Neural cell (in vitro differentiated cells): ENCODE measurements at regions not wholly inside any gene's neighbourhood (a gene's known extent, or its start where the extent isn't known, plus 50 kb on each side); places are given as distances from the start of the nearest gene placed in this dataset.

Experiments used
- H2AFZ ChIP-seq: fragments of 200-600, 300-800 bp; sonication (generic), shearing (Covaris generic); 2 replicates; pipeline ENCODE4 v1.6.0; 2014; ENCODE audit warnings: low read depth, mild to moderate bottlenecking, antibody characterized with exemption, low read length, moderate library complexity
- H3F3A ChIP-seq: fragments of 200-600 bp; shearing (Covaris generic); 2 replicates; pipeline ENCODE4 v1.6.1; 2016; ENCODE audit warnings: mild to moderate bottlenecking, moderate library complexity, mixed read lengths, antibody characterized with exemption, low read length; ENCODE audit not compliant: insufficient read depth, poor library complexity, severe bottlenecking
- H3K27ac ChIP-seq: fragments of 200-600, 300-800 bp; sonication (generic), shearing (Covaris generic); 2 replicates; pipeline ENCODE4 v1.5.1; 2014; ENCODE audit warnings: mild to moderate bottlenecking, low read length, moderate library complexity
- H3K27me3 ChIP-seq: fragments of 300-800, 200-600 bp; sonication (generic), shearing (Covaris generic); 2 replicates; pipeline ENCODE4 v1.6.0; 2014; ENCODE audit warnings: mild to moderate bottlenecking, low read depth, low read length, moderate library complexity; ENCODE audit not compliant: insufficient read depth
- H3K36me3 ChIP-seq: fragments of 300-800, 200-600 bp; sonication (generic), shearing (Covaris generic); 2 replicates; pipeline ENCODE4 v1.5.1; 2014; ENCODE audit warnings: mild to moderate bottlenecking, antibody characterized with exemption, low read length, moderate library complexity; ENCODE audit not compliant: insufficient read depth
- H3K4me2 ChIP-seq: fragments of 300-800, 200-600 bp; sonication (generic), shearing (Covaris generic); 2 replicates; pipeline ENCODE4 v1.6.0; 2014; ENCODE audit warnings: mild to moderate bottlenecking, low read length
- H3K4me3 ChIP-seq: fragments of 300-800, 200-600 bp; sonication (generic), shearing (Covaris generic); 2 replicates; pipeline ENCODE4 v1.5.1; 2014; ENCODE audit warnings: mild to moderate bottlenecking, low read length, moderate library complexity
- H3K79me2 ChIP-seq: fragments of 200-600 bp; shearing (Covaris generic); replicated peaks from 2 replicates; pipeline ENCODE4 v1.6.0; 2014; ENCODE audit warnings: mild to moderate bottlenecking, low read length, moderate library complexity; ENCODE audit not compliant: insufficient read depth
- H3K9ac ChIP-seq: fragments of 300-800, 200-600 bp; sonication (generic), shearing (Covaris generic); 2 replicates; pipeline ENCODE4 v1.6.1; 2016; ENCODE audit warnings: mild to moderate bottlenecking, low read length, mixed read lengths
- H3K9me2 ChIP-seq: fragments of 200-600 bp; shearing (Covaris generic); 2 replicates; pipeline ENCODE4 v1.6.1; 2016; ENCODE audit warnings: mild to moderate bottlenecking, low read length, mixed read lengths; ENCODE audit not compliant: insufficient read depth
- H3K9me3 ChIP-seq: fragments of 200-600, 300-800 bp; sonication (generic), shearing (Covaris generic); 2 replicates; pipeline ENCODE4 v1.6.1; 2016; ENCODE audit warnings: mild to moderate bottlenecking, mixed run types, low read length, moderate library complexity, mixed read lengths
- H4K20me1 ChIP-seq: fragments of 200-600 bp; shearing (Covaris generic); 2 replicates; pipeline ENCODE4 v1.6.1; 2016; ENCODE audit warnings: mild to moderate bottlenecking, mixed run types; ENCODE audit not compliant: insufficient read depth
- EP300 ChIP-seq: fragments of 450-650 bp; conservative IDR thresholded peaks from 2 replicates; pipeline ENCODE4 v1.6.1; 2014; ENCODE audit warnings: antibody characterized with exemption, mild to moderate bottlenecking, moderate library complexity; ENCODE audit not compliant: poor library complexity, severe bottlenecking
- EZH2 ChIP-seq: fragments of 200-600, 300-800 bp; shearing (Covaris generic), sonication (generic); IDR thresholded peaks from 2 replicates; pipeline ENCODE4 v1.6.1; 2014; ENCODE audit warnings: antibody characterized with exemption, low read length, borderline replicate concordance, mild to moderate bottlenecking; ENCODE audit not compliant: insufficient read depth, poor library complexity, severe bottlenecking
- MXI1 ChIP-seq: fragments of 450-650 bp; conservative IDR thresholded peaks from 2 replicates; pipeline ENCODE4 v1.6.1; 2014; ENCODE audit warnings: antibody characterized with exemption, mild to moderate bottlenecking; ENCODE audit not compliant: poor library complexity, severe bottlenecking
- POLR2AphosphoS5 ChIP-seq: IDR thresholded peaks from 2 replicates; pipeline ENCODE4 v1.6.1; 2012
- RAD21 ChIP-seq: fragments of 450-650 bp; conservative IDR thresholded peaks from 2 replicates; pipeline ENCODE4 v1.6.1; 2014; ENCODE audit warnings: antibody characterized with exemption, mild to moderate bottlenecking, moderate library complexity
- REST ChIP-seq: IDR thresholded peaks from 2 replicates; pipeline ENCODE4 v1.6.1; 2012; ENCODE audit warnings: borderline replicate concordance
- SMC3 ChIP-seq: fragments of 450-650 bp; conservative IDR thresholded peaks from 2 replicates; pipeline ENCODE4 v1.6.1; 2014; ENCODE audit warnings: antibody characterized with exemption, mild to moderate bottlenecking, moderate library complexity; ENCODE audit not compliant: poor library complexity
- TAF1 ChIP-seq: IDR thresholded peaks from 2 replicates; pipeline ENCODE4 v1.6.1; 2012; ENCODE audit warnings: low read depth
- TF ChIP-seq, protein P1 (sequence below): fragments of 450-650 bp; IDR thresholded peaks from 2 replicates; pipeline ENCODE4 v1.5.1; 2014; ENCODE audit warnings: antibody characterized with exemption, mild to moderate bottlenecking, moderate library complexity; ENCODE audit not compliant: poor library complexity, severe bottlenecking

GRCh38 chrX:40962793-40963407 lies 122.3 kb upstream of the USP9X start:
- no peaks in the 10 kb centered on the region for H3K27me3 ChIP-seq
- TF ChIP-seq RAD21, result no peak
- TF ChIP-seq REST, result no peak
- TF ChIP-seq MXI1, result no peak
- no peak for TF ChIP-seq EP300
- no peak for TF ChIP-seq TAF1
- TF ChIP-seq, protein P1, sequence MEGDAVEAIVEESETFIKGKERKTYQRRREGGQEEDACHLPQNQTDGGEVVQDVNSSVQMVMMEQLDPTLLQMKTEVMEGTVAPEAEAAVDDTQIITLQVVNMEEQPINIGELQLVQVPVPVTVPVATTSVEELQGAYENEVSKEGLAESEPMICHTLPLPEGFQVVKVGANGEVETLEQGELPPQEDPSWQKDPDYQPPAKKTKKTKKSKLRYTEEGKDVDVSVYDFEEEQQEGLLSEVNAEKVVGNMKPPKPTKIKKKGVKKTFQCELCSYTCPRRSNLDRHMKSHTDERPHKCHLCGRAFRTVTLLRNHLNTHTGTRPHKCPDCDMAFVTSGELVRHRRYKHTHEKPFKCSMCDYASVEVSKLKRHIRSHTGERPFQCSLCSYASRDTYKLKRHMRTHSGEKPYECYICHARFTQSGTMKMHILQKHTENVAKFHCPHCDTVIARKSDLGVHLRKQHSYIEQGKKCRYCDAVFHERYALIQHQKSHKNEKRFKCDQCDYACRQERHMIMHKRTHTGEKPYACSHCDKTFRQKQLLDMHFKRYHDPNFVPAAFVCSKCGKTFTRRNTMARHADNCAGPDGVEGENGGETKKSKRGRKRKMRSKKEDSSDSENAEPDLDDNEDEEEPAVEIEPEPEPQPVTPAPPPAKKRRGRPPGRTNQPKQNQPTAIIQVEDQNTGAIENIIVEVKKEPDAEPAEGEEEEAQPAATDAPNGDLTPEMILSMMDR, result no peak
- no peak for TF ChIP-seq POLR2AphosphoS5
- no peak for TF ChIP-seq SMC3
- no peak for TF ChIP-seq EZH2

GRCh38 chrX:40964008-40964407 lies 121.2 kb upstream of the USP9X start:
- Histone ChIP-seq H3K36me3 (no peaks in the 10 kb centered on the region), H3K9ac (no peak overlapping the region), H3F3A (no peaks in the 10 kb centered on the region), H2AFZ (no peak overlapping the region), H3K9me3 (no peaks in the 10 kb centered on the region), H3K27me3 (no peaks in the 10 kb centered on the region), H3K4me2 (no peak overlapping the region), H3K9me2 (no peaks in the 10 kb centered on the region), H4K20me1 (no peaks in the 10 kb centered on the region), H3K4me3 (no peak overlapping the region), H3K79me2 (no peaks in the 10 kb centered on the region), H3K27ac (no peak overlapping the region)
- TF ChIP-seq TAF1 (no peak), POLR2AphosphoS5 (no peak), SMC3 (no peak), REST (no peak), EZH2 (no peak), RAD21 (no peak), MXI1 (no peak), EP300 (no peak)
- TF ChIP-seq, protein P1, result no peak

More at GRCh38 chrX:40962793-40963407, 122.3 kb upstream of the USP9X start:
- H3F3A ChIP-seq, result no peaks in the 10 kb centered on the region
- no peak overlapping the region for H3K27ac ChIP-seq
- no peaks in the 10 kb centered on the region for H3K9me2 ChIP-seq
- H3K4me3 ChIP-seq, result no peak overlapping the region
- no peaks in the 10 kb centered on the region for H3K9me3 ChIP-seq
- H3K79me2 ChIP-seq, result no peaks in the 10 kb centered on the region
- H2AFZ ChIP-seq, result no peak overlapping the region
- H3K36me3 ChIP-seq, result no peaks in the 10 kb centered on the region
- H3K9ac ChIP-seq, result no peak overlapping the region
- no peaks in the 10 kb centered on the region for H4K20me1 ChIP-seq
- no peak overlapping the region for H3K4me2 ChIP-seq
